ENCODE measurements at regions not wholly inside any gene's neighbourhood (a gene's known extent, or its start where the extent isn't known, plus 50 kb on each side); places are given as distances from the start of the nearest gene placed in this dataset.

DNA sequence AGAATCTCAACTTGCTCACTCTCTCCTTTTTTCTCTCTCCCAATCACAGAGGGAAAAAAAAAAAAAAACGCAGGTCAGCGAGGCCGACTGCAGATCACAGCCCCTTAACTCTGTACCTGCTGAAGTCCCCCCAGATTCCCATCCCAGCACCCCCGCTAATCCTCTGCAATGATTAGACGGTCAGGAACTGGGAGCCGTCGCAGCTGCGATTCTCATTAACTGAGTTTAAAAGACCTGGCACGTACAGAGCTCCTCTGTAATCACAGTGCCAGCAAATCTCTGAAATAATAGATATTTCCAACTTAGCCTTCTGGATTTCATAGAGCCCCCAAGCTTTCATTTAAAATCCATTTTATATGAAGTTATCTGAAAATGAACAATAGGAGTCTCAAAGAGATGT is 84.4 kb downstream of the ANKRD60 start:
- DNase-seq (ENCODE audit: low spot score) = no peak
- no peaks in the 10 kb centered on the region for H3K4me1 Mint-ChIP-seq (ENCODE audit: low read depth)
- H3K27me3 Mint-ChIP-seq (ENCODE audit: low read depth) = no peaks in the 10 kb centered on the region
- H3K36me3 Mint-ChIP-seq (ENCODE audit: low read depth) = no peaks in the 10 kb centered on the region
- H3K27ac Mint-ChIP-seq = no peak overlapping the region
- H3K9me3 Mint-ChIP-seq = no peaks in the 10 kb centered on the region
- no peak overlapping the region for H3K4me3 Mint-ChIP-seq

DNA sequence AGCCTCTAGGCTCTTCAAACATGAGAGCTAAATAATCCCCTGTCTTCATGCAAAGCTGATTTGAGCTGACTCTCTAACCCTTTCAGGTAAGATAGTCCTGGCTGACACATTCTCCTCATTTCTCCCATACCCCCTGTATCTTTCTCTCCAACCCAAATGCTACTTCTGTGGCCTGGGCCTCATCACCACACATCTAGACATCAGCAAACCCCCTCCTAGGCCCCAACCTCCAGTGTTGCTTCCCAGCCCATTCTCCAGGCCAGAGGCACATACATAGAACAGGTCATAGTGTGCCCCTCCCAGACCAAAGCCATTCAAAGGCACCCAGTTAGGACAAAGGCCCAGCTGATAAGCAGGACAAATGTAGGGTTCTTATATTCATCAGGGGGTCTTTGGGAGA is 84.9 kb downstream of the ANKRD60 start:
- no peaks in the 10 kb centered on the region for H3K9me3 Mint-ChIP-seq
- no peaks in the 10 kb centered on the region for H3K4me1 Mint-ChIP-seq (ENCODE audit: low read depth)
- no peaks in the 10 kb centered on the region for H3K36me3 Mint-ChIP-seq (ENCODE audit: low read depth)
- H3K27ac Mint-ChIP-seq = no peak overlapping the region
- no peak for DNase-seq (ENCODE audit: low spot score)
- no peaks in the 10 kb centered on the region for H3K27me3 Mint-ChIP-seq (ENCODE audit: low read depth)
- H3K4me3 Mint-ChIP-seq = no peak overlapping the region

GRCh38 chr20:58142843-58143185 is 85.6 kb downstream of the ANKRD60 start:
- no peak for DNase-seq (ENCODE audit: low spot score)
- Mint-ChIP-seq H3K27ac (no peak overlapping the region), H3K4me3 (no peak overlapping the region), H3K4me1 (ENCODE audit: low read depth) (no peaks in the 10 kb centered on the region), H3K9me3 (no peaks in the 10 kb centered on the region), H3K36me3 (ENCODE audit: low read depth) (no peaks in the 10 kb centered on the region), H3K27me3 (ENCODE audit: low read depth) (no peaks in the 10 kb centered on the region)

GRCh38 chr20:58141971-58142842 is 86.2 kb downstream of the ANKRD60 start:
- peaks cover 1% of the 10 kb centered on the region for H3K27me3 Mint-ChIP-seq (ENCODE audit: low read depth)

GRCh38 chr20:58141496-58141895 is 87.0 kb downstream of the ANKRD60 start:
- DNase-seq (ENCODE audit: low spot score) = no peak
- Mint-ChIP-seq H3K9me3 (no peaks in the 10 kb centered on the region), H3K4me1 (ENCODE audit: low read depth) (no peaks in the 10 kb centered on the region), H3K27me3 (ENCODE audit: low read depth) (peaks cover 3% of the 10 kb centered on the region), H3K36me3 (ENCODE audit: low read depth) (no peaks in the 10 kb centered on the region), H3K4me3 (no peak overlapping the region), H3K27ac (no peak overlapping the region)

More at GRCh38 chr20:58141971-58142842, 86.2 kb downstream of the ANKRD60 start:
- DNase-seq (ENCODE audit: low spot score) = no peak
- no peaks in the 10 kb centered on the region for H3K36me3 Mint-ChIP-seq (ENCODE audit: low read depth)
- H3K9me3 Mint-ChIP-seq = no peaks in the 10 kb centered on the region
- no peak overlapping the region for H3K4me3 Mint-ChIP-seq
- H3K27ac Mint-ChIP-seq = no peak overlapping the region
- no peaks in the 10 kb centered on the region for H3K4me1 Mint-ChIP-seq (ENCODE audit: low read depth)

- no peak overlapping the region for H3K27ac Mint-ChIP-seq
- no peak overlapping the region for H3K4me3 Mint-ChIP-seq
- no peaks in the 10 kb centered on the region for H3K9me3 Mint-ChIP-seq
- no peaks in the 10 kb centered on the region for H3K36me3 Mint-ChIP-seq (ENCODE audit: low read depth)
- no peaks in the 10 kb centered on the region for H3K4me1 Mint-ChIP-seq (ENCODE audit: low read depth)
- H3K27me3 Mint-ChIP-seq (ENCODE audit: low read depth) = peaks cover 3% of the 10 kb centered on the region
- no peak for DNase-seq (ENCODE audit: low spot score)
Observed at GRCh38 chr20:58140787-58141425, 87.5 kb downstream of the ANKRD60 start.

DNA sequence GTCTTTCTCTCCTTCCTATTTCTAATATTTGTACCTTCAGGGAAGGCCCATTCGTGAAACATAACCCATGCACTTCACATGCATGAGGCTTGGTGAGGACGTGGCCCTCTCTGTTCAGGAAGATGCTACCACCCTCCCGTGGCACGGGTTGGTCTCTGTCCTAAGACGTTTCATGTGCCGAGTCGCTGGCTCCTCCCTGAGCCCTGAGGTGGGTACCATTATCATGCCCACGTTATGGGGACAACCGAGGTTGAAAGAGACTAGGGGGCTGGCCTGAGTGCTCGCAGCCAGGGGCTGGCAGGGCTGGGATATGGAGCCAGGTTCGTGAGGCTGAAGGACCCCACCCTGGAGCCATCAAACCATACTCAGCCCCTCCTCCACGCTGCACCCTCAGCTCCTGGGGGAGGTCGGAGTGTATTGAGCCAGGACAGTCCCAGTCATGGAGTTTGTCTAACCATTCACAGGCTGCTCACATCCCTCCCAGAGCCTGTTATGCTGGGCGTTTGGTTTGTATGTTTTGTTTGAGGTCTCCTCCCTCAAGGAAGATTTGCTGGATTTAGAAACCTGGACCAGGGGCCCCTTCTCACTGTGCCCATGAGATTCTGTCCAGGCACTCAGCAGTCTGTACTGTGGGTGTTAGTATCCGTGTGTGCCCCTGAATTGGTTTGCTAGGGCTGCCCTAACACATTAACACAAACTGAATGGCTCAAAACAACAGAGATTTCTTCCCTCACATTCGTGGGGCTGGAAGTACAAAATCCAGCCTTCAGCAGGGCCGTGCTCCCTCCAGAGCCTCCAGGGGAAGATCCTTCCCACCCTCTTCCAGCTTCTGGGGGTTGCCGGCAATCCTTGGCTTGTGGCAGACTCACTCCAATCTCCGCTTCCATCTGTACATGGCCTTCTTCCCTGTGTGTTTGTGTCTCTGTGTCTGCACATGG is 88.3 kb downstream of the ANKRD60 start:
- H3K27me3 Mint-ChIP-seq (ENCODE audit: low read depth) = peaks cover 7% of the 10 kb centered on the region
- no peak overlapping the region for H3K4me3 Mint-ChIP-seq
- no peaks in the 10 kb centered on the region for H3K4me1 Mint-ChIP-seq (ENCODE audit: low read depth)
- H3K9me3 Mint-ChIP-seq = no peaks in the 10 kb centered on the region
- no peak for DNase-seq (ENCODE audit: low spot score)
- no peak overlapping the region for H3K27ac Mint-ChIP-seq
- H3K36me3 Mint-ChIP-seq (ENCODE audit: low read depth) = no peaks in the 10 kb centered on the region

GRCh38 chr20:58138395-58138794 is 90.1 kb downstream of the ANKRD60 start:
- H3K9me3 Mint-ChIP-seq = no peaks in the 10 kb centered on the region
- DNase-seq (ENCODE audit: low spot score) = no peak
- H3K4me3 Mint-ChIP-seq = no peak overlapping the region
- H3K4me1 Mint-ChIP-seq (ENCODE audit: low read depth) = no peaks in the 10 kb centered on the region
- H3K27ac Mint-ChIP-seq = no peak overlapping the region
- H3K36me3 Mint-ChIP-seq (ENCODE audit: low read depth) = no peaks in the 10 kb centered on the region
- H3K27me3 Mint-ChIP-seq (ENCODE audit: low read depth) = peaks cover 18% of the 10 kb centered on the region

- Mint-ChIP-seq H3K36me3 (ENCODE audit: low read depth) (no peaks in the 10 kb centered on the region), H3K27ac (no peak overlapping the region), H3K9me3 (no peaks in the 10 kb centered on the region), H3K4me3 (no peak overlapping the region), H3K27me3 (ENCODE audit: low read depth) (peaks cover 24% of the 10 kb centered on the region), H3K4me1 (ENCODE audit: low read depth) (no peaks in the 10 kb centered on the region)
- DNase-seq (ENCODE audit: low spot score) = no peak
Observed at GRCh38 chr20:58137651-58138265, 90.7 kb downstream of the ANKRD60 start.

GRCh38 chr20:58137236-58137635 is 91.2 kb downstream of the ANKRD60 start:
- no peak overlapping the region for H3K4me3 Mint-ChIP-seq
- DNase-seq (ENCODE audit: low spot score) = no peak
- H3K4me1 Mint-ChIP-seq (ENCODE audit: low read depth) = no peaks in the 10 kb centered on the region
- peaks cover 30% of the 10 kb centered on the region for H3K27me3 Mint-ChIP-seq (ENCODE audit: low read depth)
- no peak overlapping the region for H3K27ac Mint-ChIP-seq
- no peaks in the 10 kb centered on the region for H3K9me3 Mint-ChIP-seq
- no peaks in the 10 kb centered on the region for H3K36me3 Mint-ChIP-seq (ENCODE audit: low read depth)

- Mint-ChIP-seq H3K27me3 (ENCODE audit: low read depth) (peaks cover 41% of the 10 kb centered on the region), H3K4me3 (no peak overlapping the region), H3K4me1 (ENCODE audit: low read depth) (no peaks in the 10 kb centered on the region), H3K27ac (no peak overlapping the region), H3K36me3 (ENCODE audit: low read depth) (no peaks in the 10 kb centered on the region), H3K9me3 (no peaks in the 10 kb centered on the region)
- no peak for DNase-seq (ENCODE audit: low spot score)
Observed at GRCh38 chr20:58136149-58136484, 92.3 kb downstream of the ANKRD60 start.

DNA sequence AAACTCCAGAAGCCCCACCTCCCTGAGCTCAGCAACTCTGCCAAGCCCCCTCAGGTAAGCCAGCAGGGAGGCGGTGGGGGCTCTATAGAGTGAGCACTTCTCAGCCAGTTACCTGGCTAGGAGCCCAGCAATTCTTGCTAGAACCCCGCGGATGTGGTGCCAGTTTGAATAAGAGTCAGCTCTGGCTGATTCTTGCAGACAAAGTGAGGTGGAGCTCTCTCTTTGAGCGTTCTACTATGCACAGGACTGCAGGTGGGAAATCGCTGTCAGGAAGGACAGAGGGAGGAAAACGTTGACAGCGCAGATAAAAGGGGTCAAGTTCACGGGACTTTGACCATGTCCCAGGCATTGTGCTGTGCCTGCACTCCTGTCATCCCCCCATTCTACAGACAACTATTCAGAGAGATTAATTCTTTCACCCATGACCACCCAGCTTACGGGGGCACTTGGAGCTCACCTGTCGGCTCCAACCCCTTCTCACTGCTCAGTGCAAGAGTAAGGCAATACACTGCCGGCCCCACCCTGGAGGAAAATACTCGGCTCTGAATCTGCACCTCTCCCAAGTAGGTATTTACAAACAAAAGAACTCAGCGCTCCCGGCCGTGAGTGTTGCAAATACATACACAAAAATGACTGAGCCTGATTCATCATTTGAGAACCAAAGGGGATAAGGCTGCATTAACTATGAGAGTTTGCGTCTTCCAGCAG is 92.9 kb downstream of the ANKRD60 start:
- no peak for DNase-seq (ENCODE audit: low spot score)
- Mint-ChIP-seq H3K4me3 (no peak overlapping the region), H3K27ac (no peak overlapping the region), H3K36me3 (ENCODE audit: low read depth) (no peaks in the 10 kb centered on the region), H3K9me3 (no peaks in the 10 kb centered on the region), H3K27me3 (ENCODE audit: low read depth) (peaks cover 44% of the 10 kb centered on the region), H3K4me1 (ENCODE audit: low read depth) (no peaks in the 10 kb centered on the region)

DNA sequence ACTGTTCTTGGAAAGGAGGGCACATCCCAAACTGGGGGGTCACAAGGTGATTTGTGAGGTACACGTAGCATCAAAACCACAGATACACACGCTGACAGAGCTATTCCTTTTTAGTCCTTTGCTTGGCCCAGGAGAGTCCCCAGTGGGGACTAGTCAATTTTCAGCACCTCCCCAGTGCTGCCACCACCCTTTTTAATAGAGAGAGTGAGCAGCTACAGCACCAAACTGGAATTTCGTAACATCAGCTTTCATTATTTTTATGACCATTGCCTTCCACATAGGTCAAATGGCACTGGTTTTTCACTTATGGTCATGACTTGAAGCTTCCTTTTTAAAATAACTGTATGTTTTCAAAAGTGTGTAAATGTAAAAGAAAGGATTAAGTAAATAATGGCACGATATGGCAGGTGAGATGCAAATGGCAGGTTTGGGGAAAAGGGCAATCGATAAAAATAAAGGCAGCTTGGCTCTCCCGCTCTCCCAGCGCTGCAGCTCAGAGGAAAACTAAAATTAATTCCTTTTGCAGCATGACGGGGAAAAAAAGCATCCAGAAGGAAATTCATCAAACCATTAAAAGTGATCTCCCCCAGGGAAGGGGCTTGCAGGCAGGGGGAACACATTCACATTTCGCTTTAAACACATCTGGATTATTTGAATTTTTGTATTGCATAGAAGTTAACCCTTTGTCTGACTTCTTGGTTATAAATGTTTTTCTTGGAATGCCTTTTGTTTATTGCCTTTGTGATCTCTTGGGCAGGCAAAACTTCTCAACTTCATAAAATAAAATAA is 95.2 kb downstream of the ANKRD60 start:
- Mint-ChIP-seq H3K27me3 (ENCODE audit: low read depth) (peaks cover 49% of the 10 kb centered on the region), H3K36me3 (ENCODE audit: low read depth) (no peaks in the 10 kb centered on the region), H3K4me1 (ENCODE audit: low read depth) (no peaks in the 10 kb centered on the region), H3K4me3 (no peak overlapping the region), H3K9me3 (no peaks in the 10 kb centered on the region), H3K27ac (no peak overlapping the region)
- DNase-seq (ENCODE audit: low spot score) = no peak

Measured in T-helper 2 cell treated with Interferon-gamma antibody and Interleukin-4, amounts not matched to agents 5 μg/mL and 100 μg/mL, for 36 hours (primary cell).